IMR-90 (cell line): ENCODE measurements at regions not wholly inside any gene's neighbourhood (a gene's known extent, or its start where the extent isn't known, plus 50 kb on each side); places are given as distances from the start of the nearest gene placed in this dataset.

ENCODE experiments used
- ATAC-seq: fragments of 200-7000 bp; cut with Tn5 transposase; 2 replicates; pipeline ENCODE4 v1.9.1; 2020; ENCODE audit warnings: low read depth, mild to moderate bottlenecking, moderate library complexity
- BruUV-seq: library from RNA; stranded (reverse); fragments of 400-500 nt; replicated peaks from 2 replicates; lab custom pipeline; 2021; lab: Mats Ljungman, UMichigan
- CTCF ChIA-PET: fragments of 300-600 bp; formaldehyde crosslinking; extraction: SDS; loops from one replicate; lab custom pipeline; 2021; ENCODE audit warnings: antibody characterized with exemption; lab: Yijun Ruan, JAX
- POLR2A ChIA-PET: fragments of 300-600 bp; sonication (Branson Sonifier 250); formaldehyde crosslinking; loops from one replicate; lab custom pipeline; 2022; ENCODE audit warnings: antibody characterized with exemption; ENCODE audit not compliant: unreplicated experiment; lab: Charles Lee
- DNase-seq: peaks from one replicate; pipeline ENCODE4 v3.0.0; 2013
- H2AFZ ChIP-seq: replicated peaks from 2 replicates; pipeline ENCODE3; 2013; ENCODE audit warnings: low read length, mild to moderate bottlenecking; ENCODE audit not compliant: poor library complexity
- H2AK5ac ChIP-seq: 2 replicates; pipeline ENCODE4 v1.6.1; 2013; ENCODE audit warnings: low read depth, low read length, inconsistent platforms
- H2AK9ac ChIP-seq: replicated peaks from 2 replicates; pipeline ENCODE3; 2013; ENCODE audit warnings: mild to moderate bottlenecking, low read depth, low read length, moderate library complexity; ENCODE audit not compliant: poor library complexity
- H2BK120ac ChIP-seq: 2 replicates; pipeline ENCODE4 v1.6.1; 2013; ENCODE audit warnings: low read depth, low read length, inconsistent platforms
- H2BK15ac ChIP-seq: 3 replicates; pipeline ENCODE4 v1.6.1; 2013; ENCODE audit warnings: low read depth, low read length, inconsistent platforms
- H2BK20ac ChIP-seq: 2 replicates; pipeline ENCODE4 v1.6.1; 2013; ENCODE audit warnings: low read depth, mild to moderate bottlenecking, inconsistent platforms, low read length, moderate library complexity
- H2BK5ac ChIP-seq: 2 replicates; pipeline ENCODE4 v1.6.1; 2013; ENCODE audit warnings: mild to moderate bottlenecking, low read depth, low read length, inconsistent platforms; ENCODE audit not compliant: poor library complexity, severe bottlenecking
- H3K14ac ChIP-seq: replicated peaks from 2 replicates; pipeline ENCODE4 v1.6.1; 2013; ENCODE audit warnings: low read depth, low read length, inconsistent platforms
- H3K18ac ChIP-seq: 2 replicates; pipeline ENCODE4 v1.6.1; 2013; ENCODE audit warnings: low read depth, low read length, control low read depth
- H3K23ac ChIP-seq: 2 replicates; pipeline ENCODE4 v1.6.1; 2013; ENCODE audit warnings: low read depth, low read length, inconsistent platforms
- H3K27ac ChIP-seq: 2 replicates; pipeline ENCODE4 v1.5.1; 2013; ENCODE audit warnings: mild to moderate bottlenecking, control low read depth, low read length; ENCODE audit not compliant: insufficient read depth
- H3K27me3 ChIP-seq: 2 replicates; pipeline ENCODE4 v1.6.1; 2013; ENCODE audit warnings: low read length; ENCODE audit not compliant: control insufficient read depth, insufficient read depth
- H3K36me3 ChIP-seq: 2 replicates; pipeline ENCODE4 v1.6.1; 2013; ENCODE audit warnings: low read length, mixed read lengths; ENCODE audit not compliant: control insufficient read depth, insufficient read depth
- H3K4ac ChIP-seq: 2 replicates; pipeline ENCODE4 v1.6.1; 2013; ENCODE audit warnings: low read depth, low read length, inconsistent platforms
- H3K4me1 ChIP-seq: 2 replicates; pipeline ENCODE4 v1.6.1; 2013; ENCODE audit warnings: low read length, mixed read lengths; ENCODE audit not compliant: control insufficient read depth, insufficient read depth
- H3K4me2 ChIP-seq: 2 replicates; pipeline ENCODE4 v1.6.1; 2013; ENCODE audit warnings: low read depth, mild to moderate bottlenecking, control low read depth, low read length, moderate library complexity
- H3K4me3 ChIP-seq: 2 replicates; pipeline ENCODE4 v1.5.1; 2013; ENCODE audit warnings: low read depth, mild to moderate bottlenecking, control low read depth, low read length, moderate library complexity; ENCODE audit not compliant: insufficient read depth
- H3K56ac ChIP-seq: 2 replicates; pipeline ENCODE4 v1.6.1; 2013; ENCODE audit warnings: low read length, inconsistent platforms; ENCODE audit not compliant: insufficient read depth; ENCODE audit errors: extremely low read depth
- H3K79me1 ChIP-seq, 2 experiments: 2 replicates each; pipeline ENCODE4 v1.6.1; 2013; ENCODE audit warnings: low read length in 2 of 2, inconsistent platforms in 1 of 2, low read depth in 1 of 2
- H3K9ac ChIP-seq: 2 replicates; pipeline ENCODE4 v1.6.1; 2013; ENCODE audit warnings: low read depth, low read length, control low read depth
- H3K9me1 ChIP-seq: 2 replicates; pipeline ENCODE4 v1.6.1; 2013; ENCODE audit warnings: low read length, inconsistent platforms; ENCODE audit not compliant: insufficient read depth
- H3K9me3 ChIP-seq: 2 replicates; pipeline ENCODE4 v1.6.1; 2013; ENCODE audit warnings: low read length; ENCODE audit not compliant: control insufficient read depth, insufficient read depth
- H4K20me1 ChIP-seq: 2 replicates; pipeline ENCODE4 v1.6.1; 2013; ENCODE audit warnings: low read length, inconsistent platforms; ENCODE audit not compliant: insufficient read depth
- H4K5ac ChIP-seq: 2 replicates; pipeline ENCODE4 v1.6.1; 2013; ENCODE audit warnings: mild to moderate bottlenecking, low read depth, low read length, control low read depth
- H4K8ac ChIP-seq, 2 experiments: 2 replicates each; pipeline ENCODE4 v1.6.1; 2013; ENCODE audit warnings: low read depth in 2 of 2, low read length in 2 of 2, control low read depth in 1 of 2, inconsistent platforms in 1 of 2
- H4K91ac ChIP-seq: 2 replicates; pipeline ENCODE4 v1.6.1; 2013; ENCODE audit warnings: low read depth, low read length, inconsistent platforms; ENCODE audit not compliant: insufficient read depth
- BHLHE40 ChIP-seq: fragments of 150-350 bp; IDR thresholded peaks from 2 replicates; pipeline ENCODE4 v1.6.1; 2016; ENCODE audit warnings: mild to moderate bottlenecking, low read depth, low read length
- CEBPB ChIP-seq: IDR thresholded peaks from 2 replicates; pipeline ENCODE4 v1.6.1; 2012; ENCODE audit warnings: low read depth, low read length, improper control_type of control experiment
- FOS ChIP-seq: fragments of 150-350 bp; IDR thresholded peaks from 2 replicates; pipeline ENCODE4 v1.6.1; 2016; ENCODE audit warnings: low read depth, low read length
- MAFK ChIP-seq: IDR thresholded peaks from 2 replicates; pipeline ENCODE4 v1.6.1; 2012; ENCODE audit warnings: low read depth, low read length, improper control_type of control experiment
- MAZ ChIP-seq: IDR thresholded peaks from 2 replicates; pipeline ENCODE4 v1.6.1; 2012; ENCODE audit warnings: low read depth, mild to moderate bottlenecking, low read length, improper control_type of control experiment, moderate library complexity, borderline replicate concordance
- MXI1 ChIP-seq: IDR thresholded peaks from 2 replicates; pipeline ENCODE4 v1.6.1; 2012; ENCODE audit warnings: low read depth, mild to moderate bottlenecking, low read length, moderate library complexity, borderline replicate concordance
- NFE2L2 ChIP-seq: fragments of 150-350 bp; IDR thresholded peaks from 2 replicates; pipeline ENCODE4 v1.6.1; 2016; ENCODE audit warnings: low read depth, mild to moderate bottlenecking, low read length
- POLR2A ChIP-seq: IDR thresholded peaks from 2 replicates; pipeline ENCODE4 v1.6.1; 2012; ENCODE audit warnings: mild to moderate bottlenecking, low read depth, low read length
- RAD21 ChIP-seq: IDR thresholded peaks from 2 replicates; pipeline ENCODE4 v1.6.1; 2012; ENCODE audit warnings: low read length, improper control_type of control experiment
- RCOR1 ChIP-seq: IDR thresholded peaks from 2 replicates; pipeline ENCODE4 v1.6.1; 2012; ENCODE audit warnings: mild to moderate bottlenecking, low read length, improper control_type of control experiment; ENCODE audit not compliant: insufficient replicate concordance
- RFX5 ChIP-seq: IDR thresholded peaks from 2 replicates; pipeline ENCODE4 v1.8.0; 2012; ENCODE audit warnings: low read depth, mild to moderate bottlenecking, low read length, moderate library complexity
- SMC3 ChIP-seq: fragments of 150-350 bp; IDR thresholded peaks from 2 replicates; pipeline ENCODE4 v1.6.1; 2016; ENCODE audit warnings: low read depth, mild to moderate bottlenecking, antibody characterized with exemption, low read length, moderate library complexity
- dilution Hi-C: fragments of 300-500 bp; cut with HindIII; formaldehyde crosslinking; loops from one replicate; pipeline ENCODE4 v1.14.3; 2018; ENCODE audit warnings: low sequenced_read_pairs; ENCODE audit not compliant: unreplicated experiment
- in situ Hi-C: fragments of 300-500 bp; cut with MboI; formaldehyde crosslinking; loops from 3 replicates; pipeline ENCODE4 v1.14.3; 2019; ENCODE audit warnings: low sequenced_read_pairs, inconsistent platforms, mixed read lengths
- intact Hi-C: fragments of 100-400 bp; cut with micrococcal nuclease; formaldehyde crosslinking; loops from 2 replicates; pipeline ENCODE4 v1.10.0; 2022
- TF ChIP-seq, protein P1 (sequence below): fragments of 150-350 bp; IDR thresholded peaks from 2 replicates; pipeline ENCODE4 v1.6.1; 2017; ENCODE audit warnings: mild to moderate bottlenecking, antibody characterized with exemption, low read length, low read depth
- TF ChIP-seq, protein P2 (sequence below): conservative IDR thresholded peaks from 2 replicates; pipeline ENCODE4 v1.5.1; 2012; ENCODE audit warnings: mild to moderate bottlenecking, low read depth, low read length, improper control_type of control experiment
- TF ChIP-seq, protein P3 (sequence below): fragments of 150-350 bp; IDR thresholded peaks from 2 replicates; pipeline ENCODE4 v1.6.1; 2016; ENCODE audit warnings: low read depth, mild to moderate bottlenecking, low read length, moderate library complexity, borderline replicate concordance

DNA sequence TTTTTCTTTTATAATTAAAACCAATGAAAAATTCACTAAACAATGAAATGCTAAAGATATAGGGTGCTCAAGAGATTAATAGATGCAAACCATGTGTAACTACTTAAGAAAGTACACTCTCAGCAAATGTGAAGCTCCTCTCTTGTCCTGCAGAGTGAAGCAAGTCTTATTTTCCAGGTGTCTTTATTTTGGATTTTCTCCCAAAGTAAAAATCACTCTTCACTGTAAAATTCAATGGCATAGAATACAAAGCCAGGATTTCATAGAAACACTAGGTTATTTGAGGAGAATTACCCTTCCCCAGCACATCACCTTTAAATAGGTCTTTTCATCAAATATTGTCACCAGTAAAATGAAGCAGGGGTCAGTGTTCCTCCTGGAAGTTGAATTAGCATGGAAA is 57.0 kb upstream of the GIMD1 start:
- Histone ChIP-seq H3K27me3 (no peaks in the 10 kb centered on the region), H2AFZ (no peak overlapping the region), H3K56ac (no peak overlapping the region), H2AK9ac (no peak overlapping the region), H3K27ac (no peak overlapping the region), H3K9me1 (no peaks in the 10 kb centered on the region), H3K9me3 (no peaks in the 10 kb centered on the region), H3K36me3 (no peaks in the 10 kb centered on the region), H2AK5ac (no peak overlapping the region), H2BK15ac (no peak overlapping the region), H3K4me3 (no peak overlapping the region), H2BK20ac (no peak overlapping the region), H2BK5ac (no peak overlapping the region), H4K8ac (no peak overlapping the region), H3K14ac (no peak overlapping the region), H2BK120ac (no peak overlapping the region), H4K5ac (no peak overlapping the region), H4K20me1 (no peaks in the 10 kb centered on the region), H3K4me1 (peaks cover 3% of the 10 kb centered on the region; the same call in 1 of the 2 replicates), H3K18ac (no peak overlapping the region), H3K4me2 (no peak overlapping the region), H3K23ac (no peak overlapping the region), H4K91ac (no peak overlapping the region), H3K4ac (no peak overlapping the region), H3K79me1 (no peaks in the 10 kb centered on the region), H3K9ac (no peak overlapping the region)
- intact Hi-C loops (no loop called here), in situ Hi-C loops (no loop called here), dilution Hi-C loops (no loop called here)
- BruUV-seq: no TSS peak
- ChIA-PET POLR2A (no interaction called here), CTCF (no interaction called here)
- no peak for DNase-seq
- TF ChIP-seq POLR2A (no peak), CEBPB (no peak), RAD21 (no peak), FOS (no peak), SMC3 (no peak), RCOR1 (no peak), MAFK (no peak), NFE2L2 (no peak), RFX5 (no peak), MXI1 (no peak), MAZ (no peak), BHLHE40 (no peak)
- TF ChIP-seq, protein P1, sequence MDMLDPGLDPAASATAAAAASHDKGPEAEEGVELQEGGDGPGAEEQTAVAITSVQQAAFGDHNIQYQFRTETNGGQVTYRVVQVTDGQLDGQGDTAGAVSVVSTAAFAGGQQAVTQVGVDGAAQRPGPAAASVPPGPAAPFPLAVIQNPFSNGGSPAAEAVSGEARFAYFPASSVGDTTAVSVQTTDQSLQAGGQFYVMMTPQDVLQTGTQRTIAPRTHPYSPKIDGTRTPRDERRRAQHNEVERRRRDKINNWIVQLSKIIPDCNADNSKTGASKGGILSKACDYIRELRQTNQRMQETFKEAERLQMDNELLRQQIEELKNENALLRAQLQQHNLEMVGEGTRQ: no peak
- TF ChIP-seq, protein P2, sequence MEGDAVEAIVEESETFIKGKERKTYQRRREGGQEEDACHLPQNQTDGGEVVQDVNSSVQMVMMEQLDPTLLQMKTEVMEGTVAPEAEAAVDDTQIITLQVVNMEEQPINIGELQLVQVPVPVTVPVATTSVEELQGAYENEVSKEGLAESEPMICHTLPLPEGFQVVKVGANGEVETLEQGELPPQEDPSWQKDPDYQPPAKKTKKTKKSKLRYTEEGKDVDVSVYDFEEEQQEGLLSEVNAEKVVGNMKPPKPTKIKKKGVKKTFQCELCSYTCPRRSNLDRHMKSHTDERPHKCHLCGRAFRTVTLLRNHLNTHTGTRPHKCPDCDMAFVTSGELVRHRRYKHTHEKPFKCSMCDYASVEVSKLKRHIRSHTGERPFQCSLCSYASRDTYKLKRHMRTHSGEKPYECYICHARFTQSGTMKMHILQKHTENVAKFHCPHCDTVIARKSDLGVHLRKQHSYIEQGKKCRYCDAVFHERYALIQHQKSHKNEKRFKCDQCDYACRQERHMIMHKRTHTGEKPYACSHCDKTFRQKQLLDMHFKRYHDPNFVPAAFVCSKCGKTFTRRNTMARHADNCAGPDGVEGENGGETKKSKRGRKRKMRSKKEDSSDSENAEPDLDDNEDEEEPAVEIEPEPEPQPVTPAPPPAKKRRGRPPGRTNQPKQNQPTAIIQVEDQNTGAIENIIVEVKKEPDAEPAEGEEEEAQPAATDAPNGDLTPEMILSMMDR: no peak
- TF ChIP-seq, protein P3, sequence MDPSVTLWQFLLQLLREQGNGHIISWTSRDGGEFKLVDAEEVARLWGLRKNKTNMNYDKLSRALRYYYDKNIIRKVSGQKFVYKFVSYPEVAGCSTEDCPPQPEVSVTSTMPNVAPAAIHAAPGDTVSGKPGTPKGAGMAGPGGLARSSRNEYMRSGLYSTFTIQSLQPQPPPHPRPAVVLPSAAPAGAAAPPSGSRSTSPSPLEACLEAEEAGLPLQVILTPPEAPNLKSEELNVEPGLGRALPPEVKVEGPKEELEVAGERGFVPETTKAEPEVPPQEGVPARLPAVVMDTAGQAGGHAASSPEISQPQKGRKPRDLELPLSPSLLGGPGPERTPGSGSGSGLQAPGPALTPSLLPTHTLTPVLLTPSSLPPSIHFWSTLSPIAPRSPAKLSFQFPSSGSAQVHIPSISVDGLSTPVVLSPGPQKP: no peak
- ATAC-seq: no peak
